PC-3 (cell line): ENCODE measurements at regions not wholly inside any gene's neighbourhood (a gene's known extent, or its start where the extent isn't known, plus 50 kb on each side); places are given as distances from the start of the nearest gene placed in this dataset.

Experiments used
- ATAC-seq: fragments of 200-7000 bp; cut with Tn5 transposase; 2 replicates; pipeline ENCODE4 v1.9.1; 2020; ENCODE audit warnings: mild to moderate bottlenecking, moderate library complexity
- BruUV-seq: library from RNA; stranded (reverse); fragments of 400-500 nt; replicated peaks from 2 replicates; lab custom pipeline; 2021; lab: Mats Ljungman, UMichigan
- CTCF ChIA-PET: fragments of 300-600 bp; sonication (Branson Sonifier 250); formaldehyde crosslinking; loops from one replicate; lab custom pipeline; 2022; ENCODE audit warnings: antibody characterized with exemption; lab: Charles Lee
- POLR2A ChIA-PET: fragments of 300-600 bp; sonication (Branson Sonifier 250); formaldehyde crosslinking; loops from one replicate; lab custom pipeline; 2022; ENCODE audit warnings: antibody characterized with exemption; ENCODE audit not compliant: unreplicated experiment; lab: Charles Lee
- DNase-seq: peaks from one replicate; pipeline ENCODE4 v3.0.0-alpha.2; 2015
- H2AFZ ChIP-seq: fragments of 300-600 bp; sonication (generic); 2 replicates; pipeline ENCODE4 v1.6.0; 2016; ENCODE audit warnings: antibody characterized with exemption, low read length
- H3F3A ChIP-seq: fragments of 300-600 bp; sonication (generic); one replicate; pipeline ENCODE4 v1.6.0; 2017; ENCODE audit warnings: antibody characterized with exemption, low read length, control low read depth, mild to moderate bottlenecking; ENCODE audit not compliant: unreplicated experiment
- H3K27ac ChIP-seq: fragments of 300-600 bp; sonication (generic); 2 replicates; pipeline ENCODE4 v1.5.1; 2016; ENCODE audit warnings: mild to moderate bottlenecking, low read length
- H3K27me3 ChIP-seq: fragments of 300-600 bp; sonication (generic); 2 replicates; pipeline ENCODE4 v1.6.1; 2016; ENCODE audit warnings: low read length, mixed read lengths
- H3K36me3 ChIP-seq: fragments of 300-600 bp; sonication (generic); 2 replicates; pipeline ENCODE4 v1.6.1; 2016; ENCODE audit warnings: low read depth, mixed run types, low read length, mixed read lengths
- H3K4me1 ChIP-seq: fragments of 300-600 bp; sonication (generic); 2 replicates; pipeline ENCODE4 v1.5.1; 2016; ENCODE audit warnings: low read length; ENCODE audit not compliant: insufficient read depth
- H3K4me2 ChIP-seq: fragments of 300-600 bp; sonication (generic); 2 replicates; pipeline ENCODE4 v1.6.0; 2016; ENCODE audit warnings: low read length
- H3K4me3 ChIP-seq: fragments of 300-600 bp; sonication (generic); 2 replicates; pipeline ENCODE4 v1.5.1; 2016; ENCODE audit warnings: mild to moderate bottlenecking, low read length, mixed read lengths
- H3K79me2 ChIP-seq: fragments of 300-600 bp; sonication (generic); 2 replicates; pipeline ENCODE4 v1.6.1; 2017; ENCODE audit warnings: low read length, mixed read lengths
- H3K9ac ChIP-seq: fragments of 300-600 bp; sonication (generic); 2 replicates; pipeline ENCODE4 v1.6.0; 2016; ENCODE audit warnings: mild to moderate bottlenecking, low read length
- H3K9me2 ChIP-seq: fragments of 300-600 bp; sonication (generic); replicated peaks from 2 replicates; pipeline ENCODE4 v1.6.1; 2016; ENCODE audit warnings: mixed run types, low read length, mixed read lengths
- H3K9me3 ChIP-seq: fragments of 300-600 bp; sonication (generic); 2 replicates; pipeline ENCODE4 v1.6.1; 2016; ENCODE audit warnings: low read length, mixed read lengths
- H4K20me1 ChIP-seq: fragments of 300-600 bp; sonication (generic); 2 replicates; pipeline ENCODE4 v1.6.1; 2016; ENCODE audit warnings: low read length, mixed read lengths
- EZH2 ChIP-seq: fragments of 300-600 bp; sonication (generic); IDR thresholded peaks from one replicate; pipeline ENCODE4 v1.6.1; 2017; ENCODE audit warnings: antibody characterized with exemption, mild to moderate bottlenecking, low read length; ENCODE audit not compliant: unreplicated experiment
- EZH2phosphoT487 ChIP-seq: fragments of 300-600 bp; sonication (generic); IDR thresholded peaks from 2 replicates; pipeline ENCODE4 v1.6.1; 2018; ENCODE audit warnings: mild to moderate bottlenecking, antibody characterized with exemption, low read length, borderline replicate concordance
- intact Hi-C: fragments of 100-400 bp; cut with micrococcal nuclease; formaldehyde crosslinking; loops from 2 replicates; pipeline ENCODE4 v1.9.0; 2023
- TF ChIP-seq, protein P1 (sequence below): fragments of 300-600 bp; sonication (generic); conservative IDR thresholded peaks from 2 replicates; pipeline ENCODE4 v1.5.1; 2017; ENCODE audit warnings: antibody characterized with exemption, low read depth, mild to moderate bottlenecking, low read length

DNA sequence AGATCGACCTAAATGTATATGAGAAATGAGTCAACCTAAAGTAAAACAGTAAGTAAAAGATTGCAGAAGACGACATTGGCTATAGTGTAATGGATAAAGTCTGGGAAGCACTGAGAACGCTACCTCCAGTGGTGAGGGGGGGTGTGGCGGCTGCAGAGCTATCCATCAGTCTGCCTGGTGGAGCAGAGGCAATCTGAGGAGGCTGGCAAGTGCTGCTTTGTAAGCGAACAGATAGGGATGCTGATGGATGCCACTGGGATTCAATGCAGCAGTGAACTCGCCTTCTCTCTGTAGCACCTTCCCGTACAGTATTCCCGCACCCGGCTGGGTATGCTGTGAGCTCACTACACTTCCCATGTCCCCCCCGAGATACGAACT, 261.5 kb downstream of the NSG2 start:
- no peak overlapping the region for H2AFZ ChIP-seq
- no peaks in the 10 kb centered on the region for H3K79me2 ChIP-seq
- H3K9ac ChIP-seq, result no peak overlapping the region
- H3K27ac ChIP-seq, result no peak overlapping the region
- no peak overlapping the region for H3K4me2 ChIP-seq
- H3K27me3 ChIP-seq, result peaks cover 94% of the 10 kb centered on the region
- no peaks in the 10 kb centered on the region for H3K9me2 ChIP-seq
- no TSS peak for BruUV-seq
- intact Hi-C loops, result no loop called here
- DNase-seq (no peak), ATAC-seq (no peak)
- H3K36me3 ChIP-seq, result no peaks in the 10 kb centered on the region
- CTCF ChIA-PET, result no interaction called here
- TF ChIP-seq EZH2phosphoT487 (no peak), EZH2 (no peak)
- TF ChIP-seq, protein P1, sequence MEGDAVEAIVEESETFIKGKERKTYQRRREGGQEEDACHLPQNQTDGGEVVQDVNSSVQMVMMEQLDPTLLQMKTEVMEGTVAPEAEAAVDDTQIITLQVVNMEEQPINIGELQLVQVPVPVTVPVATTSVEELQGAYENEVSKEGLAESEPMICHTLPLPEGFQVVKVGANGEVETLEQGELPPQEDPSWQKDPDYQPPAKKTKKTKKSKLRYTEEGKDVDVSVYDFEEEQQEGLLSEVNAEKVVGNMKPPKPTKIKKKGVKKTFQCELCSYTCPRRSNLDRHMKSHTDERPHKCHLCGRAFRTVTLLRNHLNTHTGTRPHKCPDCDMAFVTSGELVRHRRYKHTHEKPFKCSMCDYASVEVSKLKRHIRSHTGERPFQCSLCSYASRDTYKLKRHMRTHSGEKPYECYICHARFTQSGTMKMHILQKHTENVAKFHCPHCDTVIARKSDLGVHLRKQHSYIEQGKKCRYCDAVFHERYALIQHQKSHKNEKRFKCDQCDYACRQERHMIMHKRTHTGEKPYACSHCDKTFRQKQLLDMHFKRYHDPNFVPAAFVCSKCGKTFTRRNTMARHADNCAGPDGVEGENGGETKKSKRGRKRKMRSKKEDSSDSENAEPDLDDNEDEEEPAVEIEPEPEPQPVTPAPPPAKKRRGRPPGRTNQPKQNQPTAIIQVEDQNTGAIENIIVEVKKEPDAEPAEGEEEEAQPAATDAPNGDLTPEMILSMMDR, result no peak
- POLR2A ChIA-PET, result no interaction called here
- no peaks in the 10 kb centered on the region; the same call in 1 of the 2 replicates for H3K4me1 ChIP-seq
- no peak overlapping the region for H3K4me3 ChIP-seq
- H3K9me3 ChIP-seq, result no peaks in the 10 kb centered on the region
- H3F3A ChIP-seq, result no peaks in the 10 kb centered on the region
- no peaks in the 10 kb centered on the region for H4K20me1 ChIP-seq

DNA sequence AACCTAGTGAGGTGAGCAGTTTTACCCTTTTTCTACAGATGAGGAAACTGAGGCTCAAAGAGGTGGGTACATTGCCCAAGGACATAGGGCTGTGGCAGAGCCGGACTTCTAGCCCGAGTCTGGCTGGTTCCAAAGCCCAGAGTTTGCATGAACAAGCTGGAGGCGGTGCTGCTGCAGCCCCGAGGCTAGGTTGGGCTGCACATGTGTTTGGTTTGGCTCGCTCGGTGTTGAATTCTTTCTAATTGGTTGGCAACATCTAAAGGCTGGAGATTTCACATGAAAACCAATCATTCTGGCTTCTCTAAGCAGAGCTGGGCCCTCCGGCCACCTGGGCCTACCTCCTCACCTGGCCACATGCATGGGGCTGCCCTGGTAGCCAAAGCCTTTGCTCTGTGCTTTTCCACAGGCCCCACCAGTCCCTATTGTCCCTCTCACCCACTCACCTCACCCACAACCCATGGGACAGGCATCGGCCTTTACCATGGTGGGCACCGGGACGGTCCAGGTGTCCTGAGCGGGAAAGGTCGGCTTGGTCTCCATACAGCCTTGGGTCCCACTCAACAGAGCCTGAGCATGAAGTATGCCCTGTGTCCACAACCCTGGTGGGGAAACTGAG, 262.3 kb downstream of the NSG2 start:
- H3K27ac ChIP-seq, result no peak overlapping the region
- no peak overlapping the region for H3K4me2 ChIP-seq
- TF ChIP-seq EZH2 (no peak), EZH2phosphoT487 (no peak)
- TF ChIP-seq, protein P1, result no peak
- CTCF ChIA-PET, result no interaction called here
- no peaks in the 10 kb centered on the region for H3K79me2 ChIP-seq
- H3K9ac ChIP-seq, result no peak overlapping the region
- intact Hi-C loops, result no loop called here
- DNase-seq (no peak), ATAC-seq (no peak)
- no peaks in the 10 kb centered on the region; the same call in 1 of the 2 replicates for H3K4me1 ChIP-seq
- H4K20me1 ChIP-seq, result no peaks in the 10 kb centered on the region
- no peak overlapping the region for H3K4me3 ChIP-seq
- H3K9me3 ChIP-seq, result no peaks in the 10 kb centered on the region
- no peaks in the 10 kb centered on the region for H3F3A ChIP-seq
- H3K9me2 ChIP-seq, result no peaks in the 10 kb centered on the region
- H2AFZ ChIP-seq, result no peak overlapping the region
- H3K36me3 ChIP-seq, result no peaks in the 10 kb centered on the region
- H3K27me3 ChIP-seq, result peaks cover 89% of the 10 kb centered on the region
- no TSS peak for BruUV-seq
- POLR2A ChIA-PET, result no interaction called here

DNA sequence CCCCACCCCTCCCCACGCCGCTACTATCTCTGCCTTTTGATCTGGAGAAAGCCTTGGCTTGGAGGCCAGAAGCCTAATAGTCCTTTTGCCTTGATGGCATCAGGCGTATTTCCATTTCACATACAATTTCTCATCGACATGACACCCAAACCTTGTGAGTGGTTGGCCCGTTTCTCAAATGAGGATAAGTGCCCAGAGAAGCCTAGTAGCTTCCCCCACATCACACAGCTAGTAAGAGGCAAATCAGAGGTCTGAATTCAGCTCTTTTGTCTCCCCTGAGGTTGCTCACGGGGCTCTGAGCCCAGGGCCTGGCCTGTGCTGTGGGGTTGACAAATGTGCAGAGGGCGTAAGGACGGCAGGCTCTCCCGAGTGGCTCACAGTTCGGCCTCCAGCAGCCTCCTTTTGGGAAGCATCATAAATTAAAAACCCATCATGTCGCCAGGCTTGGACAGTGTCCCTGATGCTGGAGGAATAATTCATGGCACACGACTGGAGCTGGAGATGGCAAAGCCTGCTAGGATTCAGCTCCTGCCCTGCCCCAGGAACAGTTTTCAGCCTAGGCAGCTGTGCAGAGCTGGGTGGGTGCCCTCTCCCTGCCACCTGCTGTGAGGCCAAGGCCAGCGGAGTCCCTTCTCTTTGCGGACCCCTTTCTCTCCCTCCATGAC, 263.8 kb downstream of the NSG2 start:
- no peak overlapping the region for H3K4me3 ChIP-seq
- H3K36me3 ChIP-seq, result no peaks in the 10 kb centered on the region
- no peaks in the 10 kb centered on the region; the same call in 1 of the 2 replicates for H3K4me1 ChIP-seq
- ChIA-PET POLR2A (no interaction called here), CTCF (no interaction called here)
- peaks cover 90% of the 10 kb centered on the region for H3K27me3 ChIP-seq
- intact Hi-C loops, result no loop called here
- DNase-seq (no peak), ATAC-seq (no peak)
- no TSS peak for BruUV-seq
- no peaks in the 10 kb centered on the region for H3K9me2 ChIP-seq
- H4K20me1 ChIP-seq, result no peaks in the 10 kb centered on the region
- H2AFZ ChIP-seq, result no peak overlapping the region
- H3F3A ChIP-seq, result no peaks in the 10 kb centered on the region
- H3K27ac ChIP-seq, result no peak overlapping the region
- H3K79me2 ChIP-seq, result no peaks in the 10 kb centered on the region
- H3K4me2 ChIP-seq, result no peak overlapping the region
- no peak overlapping the region for H3K9ac ChIP-seq
- TF ChIP-seq EZH2 (no peak), EZH2phosphoT487 (no peak)
- TF ChIP-seq, protein P1, result no peak
- no peaks in the 10 kb centered on the region for H3K9me3 ChIP-seq
